ENCODE measurements at regions not wholly inside any gene's neighbourhood (a gene's known extent, or its start where the extent isn't known, plus 50 kb on each side); places are given as distances from the start of the nearest gene placed in this dataset.

GRCh38 chr2:53093355-53093754 lies 674.2 kb upstream of the CHAC2 start:
- no peak for TF ChIP-seq POLR2AphosphoS5 (IDR thresholded peaks at IDR 0.05)
- TF ChIP-seq EP300 (IDR thresholded peaks at IDR 0.05): no peak
- TF ChIP-seq POLR2A (IDR thresholded peaks at IDR 0.05): no peak
- TF ChIP-seq, protein P1, sequence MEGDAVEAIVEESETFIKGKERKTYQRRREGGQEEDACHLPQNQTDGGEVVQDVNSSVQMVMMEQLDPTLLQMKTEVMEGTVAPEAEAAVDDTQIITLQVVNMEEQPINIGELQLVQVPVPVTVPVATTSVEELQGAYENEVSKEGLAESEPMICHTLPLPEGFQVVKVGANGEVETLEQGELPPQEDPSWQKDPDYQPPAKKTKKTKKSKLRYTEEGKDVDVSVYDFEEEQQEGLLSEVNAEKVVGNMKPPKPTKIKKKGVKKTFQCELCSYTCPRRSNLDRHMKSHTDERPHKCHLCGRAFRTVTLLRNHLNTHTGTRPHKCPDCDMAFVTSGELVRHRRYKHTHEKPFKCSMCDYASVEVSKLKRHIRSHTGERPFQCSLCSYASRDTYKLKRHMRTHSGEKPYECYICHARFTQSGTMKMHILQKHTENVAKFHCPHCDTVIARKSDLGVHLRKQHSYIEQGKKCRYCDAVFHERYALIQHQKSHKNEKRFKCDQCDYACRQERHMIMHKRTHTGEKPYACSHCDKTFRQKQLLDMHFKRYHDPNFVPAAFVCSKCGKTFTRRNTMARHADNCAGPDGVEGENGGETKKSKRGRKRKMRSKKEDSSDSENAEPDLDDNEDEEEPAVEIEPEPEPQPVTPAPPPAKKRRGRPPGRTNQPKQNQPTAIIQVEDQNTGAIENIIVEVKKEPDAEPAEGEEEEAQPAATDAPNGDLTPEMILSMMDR (IDR thresholded peaks at IDR 0.05): no peak
- ATAC-seq: no peak
- 90 to 92% methylated on average over 1 of the region's 1 CpG for WGBS, 2 donors (ENCODE audit: low coverage in 1 of 2)
- no peak overlapping the region for H3K4me3 ChIP-seq
- H3K9me3 ChIP-seq: no peaks in the 10 kb centered on the region
- no peak overlapping the region for H3K27ac ChIP-seq
- no peaks in the 10 kb centered on the region for H3K36me3 ChIP-seq
- H3K4me1 ChIP-seq: no peaks in the 10 kb centered on the region
- H3K27me3 ChIP-seq: no peaks in the 10 kb centered on the region

- no peak for TF ChIP-seq POLR2AphosphoS5 (IDR thresholded peaks at IDR 0.05)
- no peak for TF ChIP-seq EP300 (IDR thresholded peaks at IDR 0.05)
- TF ChIP-seq POLR2A (IDR thresholded peaks at IDR 0.05): no peak
- TF ChIP-seq, protein P1 (IDR thresholded peaks at IDR 0.05): no peak
- ATAC-seq: no peak
- H3K4me1 ChIP-seq: no peaks in the 10 kb centered on the region
- no peaks in the 10 kb centered on the region for H3K9me3 ChIP-seq
- H3K36me3 ChIP-seq: no peaks in the 10 kb centered on the region
- no peak overlapping the region for H3K27ac ChIP-seq
- no peaks in the 10 kb centered on the region for H3K27me3 ChIP-seq
- H3K4me3 ChIP-seq: no peak overlapping the region
These were observed 676.4 kb upstream of the CHAC2 start for GRCh38 chr2:53091183-53091582.

DNA sequence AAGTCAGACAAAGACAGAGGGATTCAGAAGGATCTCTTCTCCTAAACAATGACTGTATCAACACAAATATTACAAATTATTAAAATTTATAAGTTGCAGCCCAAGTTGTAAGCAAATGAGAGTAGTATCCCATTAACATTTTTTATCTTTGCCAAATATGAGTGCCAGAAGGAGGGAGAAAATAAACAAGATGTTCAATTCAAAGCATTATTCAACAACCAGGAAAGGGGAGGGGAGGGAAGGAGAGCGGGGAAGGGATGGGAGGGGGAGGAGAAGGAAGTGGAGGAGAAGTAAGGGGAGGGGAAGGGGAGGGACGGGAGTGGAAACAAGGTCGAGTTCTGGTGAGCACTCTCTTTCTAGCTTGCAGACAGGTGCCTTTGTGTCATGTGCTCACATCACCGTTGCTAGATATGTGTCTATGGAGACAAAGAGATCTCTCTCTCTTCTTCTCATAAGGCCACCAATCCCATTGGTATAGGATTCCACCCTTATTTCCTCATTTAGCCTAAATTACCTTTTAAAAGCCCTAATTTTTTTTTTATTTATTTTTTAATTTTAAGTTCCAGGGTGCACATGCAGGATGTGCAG lies 679.6 kb upstream of the CHAC2 start:
- WGBS, 2 donors (ENCODE audit: low coverage in 1 of 2): 68 to 70% methylated on average over 3 to 4 of the region's 4 CpGs
- Histone ChIP-seq H3K36me3 (no peaks in the 10 kb centered on the region), H3K27ac (no peak overlapping the region), H3K27me3 (no peaks in the 10 kb centered on the region), H3K4me1 (no peaks in the 10 kb centered on the region), H3K9me3 (no peaks in the 10 kb centered on the region), H3K4me3 (no peak overlapping the region)
- ATAC-seq: no peak
- TF ChIP-seq POLR2AphosphoS5 (IDR thresholded peaks at IDR 0.05): no peak
- TF ChIP-seq, protein P1 (IDR thresholded peaks at IDR 0.05): no peak
- no peak for TF ChIP-seq POLR2A (IDR thresholded peaks at IDR 0.05)
- TF ChIP-seq EP300 (IDR thresholded peaks at IDR 0.05): no peak

GRCh38 chr2:53087262-53087873 lies 680.2 kb upstream of the CHAC2 start:
- Histone ChIP-seq H3K27me3 (no peaks in the 10 kb centered on the region), H3K4me3 (no peak overlapping the region), H3K36me3 (no peaks in the 10 kb centered on the region), H3K4me1 (no peaks in the 10 kb centered on the region), H3K27ac (no peak overlapping the region), H3K9me3 (no peaks in the 10 kb centered on the region)
- TF ChIP-seq POLR2A (IDR thresholded peaks at IDR 0.05) (no peak), POLR2AphosphoS5 (IDR thresholded peaks at IDR 0.05) (no peak), EP300 (IDR thresholded peaks at IDR 0.05) (no peak)
- TF ChIP-seq, protein P1 (IDR thresholded peaks at IDR 0.05): no peak
- 43 to 50% methylated on average over 1 of the region's 1 CpG for WGBS, 2 donors (ENCODE audit: low coverage in 1 of 2)
- no peak for ATAC-seq

DNA sequence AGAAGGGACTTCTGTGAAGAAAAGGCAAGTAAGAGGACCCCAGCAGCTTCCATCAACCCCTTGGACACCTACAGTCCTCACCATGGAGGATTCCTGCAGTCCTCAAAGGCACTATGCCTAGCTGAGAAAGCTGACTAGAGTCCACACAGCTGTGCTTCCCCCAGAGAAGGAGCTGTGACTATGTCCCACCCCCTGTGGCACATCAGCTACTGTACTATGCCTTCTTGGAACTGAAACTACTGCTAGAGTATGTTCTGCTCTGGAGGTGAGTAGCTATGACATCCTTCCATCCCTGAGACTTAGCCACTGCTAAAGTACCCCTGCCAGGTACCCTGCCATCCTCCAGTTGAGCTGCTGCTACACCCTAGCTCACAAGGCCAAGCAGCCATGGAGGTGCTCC lies 690.2 kb upstream of the CHAC2 start:
- TF ChIP-seq, protein P1 (IDR thresholded peaks at IDR 0.05): no peak
- TF ChIP-seq POLR2A (IDR thresholded peaks at IDR 0.05) (no peak), POLR2AphosphoS5 (IDR thresholded peaks at IDR 0.05) (no peak), EP300 (IDR thresholded peaks at IDR 0.05) (no peak)
- H3K27ac ChIP-seq: no peak overlapping the region
- no peaks in the 10 kb centered on the region for H3K4me1 ChIP-seq
- H3K36me3 ChIP-seq: no peaks in the 10 kb centered on the region
- no peaks in the 10 kb centered on the region for H3K27me3 ChIP-seq
- no peak overlapping the region for H3K4me3 ChIP-seq
- ATAC-seq: no peak
- H3K9me3 ChIP-seq: peaks cover 0 to 12% (median 0%) of the 10 kb centered on the region in 3 donors
